ENCODE measurements at regions not wholly inside any gene's neighbourhood (a gene's known extent, or its start where the extent isn't known, plus 50 kb on each side); places are given as distances from the start of the nearest gene placed in this dataset.

GRCh38 chr22:27337676-27338075 is 463.9 kb downstream of the MN1 start:
- H2BK15ac ChIP-seq (ENCODE audit: low read length): no peak overlapping the region; the same call in 1 of the 2 replicates
- H3K27ac ChIP-seq (ENCODE audit: low read depth, low read length): no peak overlapping the region
- CTCF ChIA-PET (ENCODE audit: partially characterized antibody): no interaction called here
- no peak overlapping the region for H2BK120ac ChIP-seq (replicated peaks; ENCODE audit: low read depth, low read length)
- H2BK12ac ChIP-seq (ENCODE audit: low read depth, low read length): no peak overlapping the region
- no peak overlapping the region for H3K14ac ChIP-seq (ENCODE audit: insufficient read length)
- no peak overlapping the region for H2AK5ac ChIP-seq (ENCODE audit: low read depth, low read length)
- H3K4ac ChIP-seq (replicated peaks; ENCODE audit: insufficient read length, low read depth, low read length): no peak overlapping the region
- DNase-seq (ENCODE audit: low read depth in 1 of 2, low spot score in 2 of 2) (no peak), FAIRE-seq (no peak)
- no peaks in the 10 kb centered on the region for H3K27me3 ChIP-seq (replicated peaks in 1 of 4; ENCODE audit: control insufficient read depth in 3 of 4, extremely low read depth in 1 of 4, insufficient read depth in 3 of 4, low read length in 3 of 4)
- no peak overlapping the region for H2AFZ ChIP-seq (ENCODE audit: low read length)
- TF ChIP-seq TAF1 (IDR thresholded peaks at IDR 0.05; ENCODE audit: low read depth, low read length): no peak
- no peak for TF ChIP-seq CHD2 (IDR thresholded peaks at IDR 0.05; ENCODE audit: low read length)
- no peak for TF ChIP-seq RXRA (IDR thresholded peaks at IDR 0.05; ENCODE audit: insufficient read depth, low read depth, low read length)
- TF ChIP-seq CREB1 (IDR thresholded peaks at IDR 0.05): no peak
- TF ChIP-seq SIRT6 (IDR thresholded peaks at IDR 0.05; ENCODE audit: low read length): no peak
- TF ChIP-seq POU5F1 (IDR thresholded peaks at IDR 0.05; ENCODE audit: low read depth, low read length): no peak
- TF ChIP-seq, protein P1, sequence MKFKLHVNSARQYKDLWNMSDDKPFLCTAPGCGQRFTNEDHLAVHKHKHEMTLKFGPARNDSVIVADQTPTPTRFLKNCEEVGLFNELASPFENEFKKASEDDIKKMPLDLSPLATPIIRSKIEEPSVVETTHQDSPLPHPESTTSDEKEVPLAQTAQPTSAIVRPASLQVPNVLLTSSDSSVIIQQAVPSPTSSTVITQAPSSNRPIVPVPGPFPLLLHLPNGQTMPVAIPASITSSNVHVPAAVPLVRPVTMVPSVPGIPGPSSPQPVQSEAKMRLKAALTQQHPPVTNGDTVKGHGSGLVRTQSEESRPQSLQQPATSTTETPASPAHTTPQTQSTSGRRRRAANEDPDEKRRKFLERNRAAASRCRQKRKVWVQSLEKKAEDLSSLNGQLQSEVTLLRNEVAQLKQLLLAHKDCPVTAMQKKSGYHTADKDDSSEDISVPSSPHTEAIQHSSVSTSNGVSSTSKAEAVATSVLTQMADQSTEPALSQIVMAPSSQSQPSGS (IDR thresholded peaks at IDR 0.05; ENCODE audit: low read length): no peak
- no peak for TF ChIP-seq SIX5 (IDR thresholded peaks at IDR 0.05; ENCODE audit: low read depth, low read length)
- no peak for TF ChIP-seq HDAC2 (IDR thresholded peaks at IDR 0.05; ENCODE audit: borderline replicate concordance in 1 of 2, low read depth in 2 of 2, low read length in 2 of 2)
- no peak for TF ChIP-seq RNF2 (IDR thresholded peaks at IDR 0.05; ENCODE audit: borderline replicate concordance, low read depth, low read length, missing control alignments, poor library complexity, severe bottlenecking)
- H4K5ac ChIP-seq (ENCODE audit: insufficient read length, low read depth, low read length): no peak overlapping the region
- H3K4me1 ChIP-seq (replicated peaks in 1 of 4; ENCODE audit: control insufficient read depth in 3 of 4, insufficient read depth in 4 of 4, low read length in 3 of 4): peaks cover 0 to 3% (median 0%) of the 10 kb centered on the region in 4 experiments; a peak in 1 of 7 replicates
- H3K56ac ChIP-seq (replicated peaks; ENCODE audit: insufficient read length, low read depth, low read length): no peak overlapping the region
- H3K79me2 ChIP-seq (ENCODE audit: control insufficient read depth in 1 of 2, insufficient read depth in 2 of 2, low read length in 2 of 2): no peaks in the 10 kb centered on the region
- no peak overlapping the region for H3K4me2 ChIP-seq (ENCODE audit: insufficient read depth in 1 of 2, low read depth in 2 of 2, low read length in 2 of 2)
- H4K8ac ChIP-seq (ENCODE audit: extremely low read depth, insufficient read depth, low read length): no peak overlapping the region
- 85% methylated on average over 2 of the region's 2 CpGs; no CpG with 5 or more reads in 1 of the 2 experiments for WGBS, 2 experiments (ENCODE audit: extremely low coverage in 1 of 2, insufficient coverage in 1 of 2, insufficient read length in 1 of 2, insufficient replicate concordance in 2 of 2, low coverage in 1 of 2, low lambda C conversion rate in 2 of 2, missing lambda C conversion rate in 1 of 2)
- H3K36me3 ChIP-seq (ENCODE audit: control insufficient read depth in 2 of 4, insufficient read depth in 4 of 4, low read length in 3 of 4): no peaks in the 10 kb centered on the region
- no peak overlapping the region for H3K23ac ChIP-seq (ENCODE audit: insufficient read length)
- H3K9ac ChIP-seq (replicated peaks in 1 of 4; ENCODE audit: extremely low read depth in 1 of 4, low read depth in 3 of 4, low read length in 3 of 4): no peak overlapping the region
- H2BK20ac ChIP-seq (ENCODE audit: low read length): no peak overlapping the region
- POLR2A ChIA-PET (ENCODE audit: partially characterized antibody): interaction anchor here (0.6 kb wide), 1 partner anchor 627 kb away, joined by 3 read pairs; no protein-coding TSS in a partner anchor
- no peak overlapping the region for H3K18ac ChIP-seq (ENCODE audit: extremely low read depth, low read length)
- no peaks in the 10 kb centered on the region for H3K79me1 ChIP-seq (ENCODE audit: low read depth, low read length)
- no peaks in the 10 kb centered on the region for H3K9me3 ChIP-seq (ENCODE audit: insufficient read depth in 2 of 2, low read depth in 1 of 2, low read length in 1 of 2)
- H4K91ac ChIP-seq (replicated peaks; ENCODE audit: insufficient read length, low read length): no peak overlapping the region
- H2BK5ac ChIP-seq (ENCODE audit: low read depth, low read length): no peak overlapping the region
- H3K4me3 ChIP-seq (ENCODE audit: extremely low read depth in 1 of 4, insufficient read depth in 2 of 4, low read depth in 3 of 4, low read length in 4 of 4): no peak overlapping the region
- H3K23me2 ChIP-seq (ENCODE audit: low read depth, low read length): no peaks in the 10 kb centered on the region
- no peaks in the 10 kb centered on the region for H4K20me1 ChIP-seq (replicated peaks in 1 of 2; ENCODE audit: control insufficient read depth in 1 of 2, insufficient read depth in 2 of 2, low read length in 2 of 2)

Measured in H1 (cell line).